Mammary epithelial cell (primary cell): ENCODE measurements at regions not wholly inside any gene's neighbourhood (a gene's known extent, or its start where the extent isn't known, plus 50 kb on each side); places are given as distances from the start of the nearest gene placed in this dataset.

Experiments
- CTCF ChIP-seq, 2 donors: IDR thresholded peaks in 1 of 2; conservative IDR thresholded peaks in 1 of 2; 2 replicates each; pipeline ENCODE4 v1.5.1; 2011 to 2012; ENCODE audit warnings: inconsistent platforms in 2 of 2, low read length in 2 of 2, mild to moderate bottlenecking in 2 of 2, control low read depth in 1 of 2, low read depth in 1 of 2; ENCODE audit not compliant: insufficient read depth in 1 of 2; ENCODE audit errors: extremely low read depth in 1 of 2
- EZH2 ChIP-seq: IDR thresholded peaks from 2 replicates; pipeline ENCODE4 v1.6.1; 2012; ENCODE audit warnings: low read length, inconsistent platforms, borderline replicate concordance

GRCh38 chr4:79820427-79820826 lies 252.6 kb downstream of the ANTXR2 start:
- TF ChIP-seq CTCF (conservative IDR thresholded peaks at IDR 0.05 in 1 of 2, IDR thresholded peaks at IDR 0.05 in 1 of 2; ENCODE audit: extremely low read depth in 1 of 2, insufficient read depth in 1 of 2, low read depth in 1 of 2, low read length in 2 of 2) (no peak), EZH2 (no peak)
